WTC11 (cell line): ENCODE measurements at regions not wholly inside any gene's neighbourhood (a gene's known extent, or its start where the extent isn't known, plus 50 kb on each side); places are given as distances from the start of the nearest gene placed in this dataset.

ENCODE experiments used
- ATAC-seq: fragments of 200-7000 bp; cut with Tn5 transposase; 2 replicates; pipeline ENCODE4 v1.10.0; 2021; ENCODE audit warnings: mild to moderate bottlenecking, moderate library complexity
- CTCF ChIA-PET: fragments of 300-600 bp; sonication (Branson Sonifier 250); formaldehyde crosslinking; loops from one replicate; lab custom pipeline; 2021; ENCODE audit warnings: antibody characterized with exemption; lab: Charles Lee
- POLR2A ChIA-PET: fragments of 350-600 bp; sonication (Branson Sonifier 250); formaldehyde crosslinking; loops from one replicate; lab custom pipeline; 2021; ENCODE audit warnings: antibody characterized with exemption; lab: Charles Lee
- DNase-seq: peaks from one replicate; pipeline ENCODE4 v3.0.0; 2021; ENCODE audit warnings: low spot score
- H3K27ac Mint-ChIP-seq: 2 replicates; pipeline ENCODE4 v1.8.0; 2021; ENCODE audit warnings: mixed read lengths
- H3K27me3 Mint-ChIP-seq: 2 replicates; pipeline ENCODE4 v1.8.0; 2021; ENCODE audit warnings: low read depth, mild to moderate bottlenecking, moderate library complexity, mixed read lengths
- H3K36me3 Mint-ChIP-seq: 2 replicates; pipeline ENCODE4 v1.8.0; 2021; ENCODE audit warnings: mixed read lengths
- H3K4me1 Mint-ChIP-seq: 2 replicates; pipeline ENCODE4 v1.8.0; 2022; ENCODE audit warnings: mixed read lengths
- H3K4me3 Mint-ChIP-seq: 2 replicates; pipeline ENCODE4 v1.8.0; 2021; ENCODE audit warnings: mild to moderate bottlenecking, moderate library complexity, mixed read lengths
- H3K9me3 Mint-ChIP-seq: 2 replicates; pipeline ENCODE4 v1.8.0; 2021; ENCODE audit warnings: mixed read lengths
- CBFB ChIP-seq: sonication (generic); formaldehyde crosslinking; IDR thresholded peaks from 2 replicates; pipeline ENCODE4 v1.8.1; 2022; ENCODE audit warnings: mild to moderate bottlenecking, low read depth, missing genetic modification reagents
- CREB1 ChIP-seq: sonication (generic); formaldehyde crosslinking; IDR thresholded peaks from 2 replicates; pipeline ENCODE4 v1.8.0; 2023; ENCODE audit warnings: mild to moderate bottlenecking, missing genetic modification reagents
- CREM ChIP-seq: sonication (generic); formaldehyde crosslinking; IDR thresholded peaks from 2 replicates; pipeline ENCODE4 v1.8.1; 2022; ENCODE audit warnings: mild to moderate bottlenecking, missing genetic modification reagents, moderate library complexity
- EMX1 ChIP-seq: fragments of 250-450 bp; sonication (Bioruptor Pico); IDR thresholded peaks from 2 replicates; pipeline ENCODE4 v1.8.0; 2021; ENCODE audit warnings: mild to moderate bottlenecking
- MYBL2 ChIP-seq: sonication (generic); formaldehyde crosslinking; IDR thresholded peaks from 2 replicates; pipeline ENCODE4 v1.8.1; 2023; ENCODE audit warnings: mild to moderate bottlenecking, moderate library complexity, missing genetic modification reagents
- NFYB ChIP-seq: sonication (generic); formaldehyde crosslinking; conservative IDR thresholded peaks from 2 replicates; pipeline ENCODE4 v1.8.0; 2022; ENCODE audit warnings: low read depth, missing genetic modification reagents
- NR1H2 ChIP-seq: sonication (generic); formaldehyde crosslinking; IDR thresholded peaks from 2 replicates; pipeline ENCODE4 v1.9.0; 2021; ENCODE audit warnings: mild to moderate bottlenecking, moderate library complexity, missing genetic modification reagents
- NR3C1 ChIP-seq: sonication (generic); formaldehyde crosslinking; conservative IDR thresholded peaks from 2 replicates; pipeline ENCODE4 v1.8.1; 2023; ENCODE audit warnings: low read depth, mild to moderate bottlenecking, missing genetic modification reagents
- OVOL2 ChIP-seq: fragments of 250-450 bp; sonication (Bioruptor Pico); IDR thresholded peaks from 2 replicates; pipeline ENCODE4 v1.9.0; 2021; ENCODE audit warnings: mild to moderate bottlenecking, borderline replicate concordance
- SMAD3 ChIP-seq: sonication (generic); formaldehyde crosslinking; IDR thresholded peaks from 2 replicates; pipeline ENCODE4 v1.8.0; 2022; ENCODE audit warnings: missing genetic modification reagents, mild to moderate bottlenecking, borderline replicate concordance
- SP1 ChIP-seq: sonication (generic); formaldehyde crosslinking; conservative IDR thresholded peaks from 2 replicates; pipeline ENCODE4 v1.8.1; 2022; ENCODE audit warnings: missing genetic modification reagents
- ZNF416 ChIP-seq: fragments of 250-450 bp; sonication (Bioruptor Pico); IDR thresholded peaks from 2 replicates; pipeline ENCODE4 v1.9.0; 2021; ENCODE audit warnings: mild to moderate bottlenecking, inconsistent platforms
- TF ChIP-seq, protein P1 (sequence below): sonication (generic); formaldehyde crosslinking; IDR thresholded peaks from 2 replicates; pipeline ENCODE4 v1.8.0; 2023; ENCODE audit warnings: missing genetic modification reagents, mild to moderate bottlenecking, borderline replicate concordance
- TF ChIP-seq, protein P2 (sequence below): sonication (generic); formaldehyde crosslinking; IDR thresholded peaks from 2 replicates; pipeline ENCODE4 v1.8.1; 2023; ENCODE audit warnings: mild to moderate bottlenecking, missing genetic modification reagents, moderate library complexity
- TF ChIP-seq, protein P3 (sequence below): fragments of 250-450 bp; sonication (Bioruptor Pico); IDR thresholded peaks from 2 replicates; pipeline ENCODE4 v1.9.0; 2021; ENCODE audit warnings: mild to moderate bottlenecking, borderline replicate concordance
- TF ChIP-seq, protein P4 (sequence below): sonication (generic); formaldehyde crosslinking; IDR thresholded peaks from 2 replicates; pipeline ENCODE4 v1.8.1; 2022; ENCODE audit warnings: mild to moderate bottlenecking, missing genetic modification reagents, moderate library complexity, borderline replicate concordance
- TF ChIP-seq, protein P5 (sequence below): sonication (generic); formaldehyde crosslinking; IDR thresholded peaks from 2 replicates; pipeline ENCODE4 v1.8.1; 2023; ENCODE audit warnings: mild to moderate bottlenecking, moderate library complexity, missing genetic modification reagents

DNA sequence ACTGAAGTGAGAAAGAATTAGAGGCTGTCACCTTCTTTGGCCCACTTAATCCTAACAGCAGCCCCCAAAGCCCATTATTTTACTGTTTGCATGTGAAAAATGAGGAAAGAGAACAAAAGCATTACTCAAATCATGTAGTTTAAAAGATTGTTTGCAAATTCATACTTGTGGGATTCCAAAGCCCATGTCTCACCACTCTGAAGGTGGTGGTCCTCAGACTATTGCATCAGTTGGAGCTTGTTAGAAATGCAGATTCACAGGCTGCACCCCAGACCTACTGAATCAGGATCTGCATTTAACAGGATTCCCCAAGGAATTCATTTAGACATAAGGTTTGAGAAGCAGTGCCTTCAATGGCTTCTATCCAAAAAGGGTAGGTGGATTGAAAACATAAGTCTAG is 93.7 kb upstream of the PDE1C start (continued):
- TF ChIP-seq, protein P1, sequence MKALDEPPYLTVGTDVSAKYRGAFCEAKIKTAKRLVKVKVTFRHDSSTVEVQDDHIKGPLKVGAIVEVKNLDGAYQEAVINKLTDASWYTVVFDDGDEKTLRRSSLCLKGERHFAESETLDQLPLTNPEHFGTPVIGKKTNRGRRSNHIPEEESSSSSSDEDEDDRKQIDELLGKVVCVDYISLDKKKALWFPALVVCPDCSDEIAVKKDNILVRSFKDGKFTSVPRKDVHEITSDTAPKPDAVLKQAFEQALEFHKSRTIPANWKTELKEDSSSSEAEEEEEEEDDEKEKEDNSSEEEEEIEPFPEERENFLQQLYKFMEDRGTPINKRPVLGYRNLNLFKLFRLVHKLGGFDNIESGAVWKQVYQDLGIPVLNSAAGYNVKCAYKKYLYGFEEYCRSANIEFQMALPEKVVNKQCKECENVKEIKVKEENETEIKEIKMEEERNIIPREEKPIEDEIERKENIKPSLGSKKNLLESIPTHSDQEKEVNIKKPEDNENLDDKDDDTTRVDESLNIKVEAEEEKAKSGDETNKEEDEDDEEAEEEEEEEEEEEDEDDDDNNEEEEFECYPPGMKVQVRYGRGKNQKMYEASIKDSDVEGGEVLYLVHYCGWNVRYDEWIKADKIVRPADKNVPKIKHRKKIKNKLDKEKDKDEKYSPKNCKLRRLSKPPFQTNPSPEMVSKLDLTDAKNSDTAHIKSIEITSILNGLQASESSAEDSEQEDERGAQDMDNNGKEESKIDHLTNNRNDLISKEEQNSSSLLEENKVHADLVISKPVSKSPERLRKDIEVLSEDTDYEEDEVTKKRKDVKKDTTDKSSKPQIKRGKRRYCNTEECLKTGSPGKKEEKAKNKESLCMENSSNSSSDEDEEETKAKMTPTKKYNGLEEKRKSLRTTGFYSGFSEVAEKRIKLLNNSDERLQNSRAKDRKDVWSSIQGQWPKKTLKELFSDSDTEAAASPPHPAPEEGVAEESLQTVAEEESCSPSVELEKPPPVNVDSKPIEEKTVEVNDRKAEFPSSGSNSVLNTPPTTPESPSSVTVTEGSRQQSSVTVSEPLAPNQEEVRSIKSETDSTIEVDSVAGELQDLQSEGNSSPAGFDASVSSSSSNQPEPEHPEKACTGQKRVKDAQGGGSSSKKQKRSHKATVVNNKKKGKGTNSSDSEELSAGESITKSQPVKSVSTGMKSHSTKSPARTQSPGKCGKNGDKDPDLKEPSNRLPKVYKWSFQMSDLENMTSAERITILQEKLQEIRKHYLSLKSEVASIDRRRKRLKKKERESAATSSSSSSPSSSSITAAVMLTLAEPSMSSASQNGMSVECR: no peak
- no peak for TF ChIP-seq CREB1 (CRISPR knock-in tag)

DNA sequence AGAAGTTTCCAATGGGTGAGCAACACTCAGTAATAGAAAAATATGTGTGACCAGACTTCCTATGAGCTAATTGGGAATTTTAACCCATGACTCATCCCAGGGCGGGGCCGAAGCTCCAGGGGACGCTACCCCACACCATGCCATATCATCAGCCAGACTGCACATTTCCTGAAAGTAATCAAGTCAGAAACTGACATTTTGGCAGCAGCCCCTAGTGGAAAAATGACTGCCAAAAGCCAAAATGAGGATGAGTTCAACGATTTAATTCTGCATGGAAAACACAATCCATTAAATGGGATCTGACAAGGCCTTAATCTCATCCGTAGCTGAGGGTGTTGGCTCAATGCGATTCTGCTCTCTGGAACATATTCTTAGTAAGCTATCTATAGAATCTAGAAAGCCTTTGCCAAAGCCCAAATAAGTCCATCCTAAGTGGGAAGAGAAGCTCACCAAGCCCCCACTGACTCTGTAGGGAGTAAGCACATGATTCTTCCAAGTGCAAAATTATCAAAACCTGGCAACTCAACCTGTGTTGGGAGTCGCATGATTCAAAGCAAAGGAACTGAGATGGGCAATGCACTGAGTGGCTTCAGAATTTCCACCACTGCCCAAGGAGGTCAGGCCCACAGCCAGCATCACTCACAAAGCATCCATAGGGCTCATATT is 93.1 kb upstream of the PDE1C start:
- H3K27me3 Mint-ChIP-seq: peaks cover 21% of the 10 kb centered on the region
- no peak for DNase-seq
- peaks cover 3% of the 10 kb centered on the region; the same call in 1 of the 2 replicates for H3K4me1 Mint-ChIP-seq
- ChIA-PET POLR2A (no interaction called here), CTCF (interaction anchor here (0.6 to 2.6 kb wide), 3 partner anchors 20 to 1820 kb away, joined by 3 to 19 read pairs (median 4); no protein-coding TSS in a partner anchor)
- no peaks in the 10 kb centered on the region for H3K9me3 Mint-ChIP-seq
- H3K4me3 Mint-ChIP-seq: no peak overlapping the region
- TF ChIP-seq, protein P2, sequence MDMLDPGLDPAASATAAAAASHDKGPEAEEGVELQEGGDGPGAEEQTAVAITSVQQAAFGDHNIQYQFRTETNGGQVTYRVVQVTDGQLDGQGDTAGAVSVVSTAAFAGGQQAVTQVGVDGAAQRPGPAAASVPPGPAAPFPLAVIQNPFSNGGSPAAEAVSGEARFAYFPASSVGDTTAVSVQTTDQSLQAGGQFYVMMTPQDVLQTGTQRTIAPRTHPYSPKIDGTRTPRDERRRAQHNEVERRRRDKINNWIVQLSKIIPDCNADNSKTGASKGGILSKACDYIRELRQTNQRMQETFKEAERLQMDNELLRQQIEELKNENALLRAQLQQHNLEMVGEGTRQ (CRISPR knock-in tag): no peak
- ATAC-seq: no peak
- no peaks in the 10 kb centered on the region for H3K36me3 Mint-ChIP-seq
- H3K27ac Mint-ChIP-seq: no peak overlapping the region

DNA sequence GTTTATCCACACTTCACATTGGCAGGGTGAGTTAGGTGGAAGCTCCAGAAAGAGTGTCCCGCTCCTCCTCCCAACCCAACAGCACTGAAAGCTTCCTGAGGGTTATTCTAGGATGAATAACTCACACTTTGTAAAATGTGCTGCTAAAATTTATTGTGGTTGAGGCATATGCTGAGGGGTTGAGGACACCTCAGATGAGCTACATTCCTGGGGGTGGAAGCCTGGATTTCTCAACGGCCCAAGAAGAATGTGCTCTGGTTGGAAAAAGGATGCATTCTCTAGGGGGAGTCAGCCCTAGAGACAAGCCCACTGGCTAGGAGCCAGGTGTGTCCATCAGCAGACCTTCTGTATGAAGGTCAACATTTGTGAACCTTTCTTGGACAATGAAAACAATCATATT is 91.5 kb upstream of the PDE1C start:
- ChIA-PET POLR2A (no interaction called here), CTCF (interaction anchor here (1.2 to 1.3 kb wide), 2 partner anchors 18 to 418 kb away, joined by 3 to 4 read pairs; no protein-coding TSS in a partner anchor)
- Mint-ChIP-seq H3K4me1 (peaks cover 3% of the 10 kb centered on the region; the same call in 1 of the 2 replicates), H3K36me3 (no peaks in the 10 kb centered on the region), H3K4me3 (no peak overlapping the region), H3K27ac (no peak overlapping the region), H3K27me3 (peaks cover 28% of the 10 kb centered on the region), H3K9me3 (no peaks in the 10 kb centered on the region)
- no peak for DNase-seq
- TF ChIP-seq NR1H2 (CRISPR knock-in tag) (no peak), SP1 (CRISPR knock-in tag) (no peak), NR3C1 (CRISPR knock-in tag) (no peak), CBFB (CRISPR knock-in tag) (no peak), SMAD3 (CRISPR knock-in tag) (no peak), CREM (CRISPR knock-in tag) (no peak), EMX1 (no peak), MYBL2 (CRISPR knock-in tag) (no peak), NFYB (CRISPR knock-in tag) (no peak), ZNF416 (no peak), OVOL2 (CRISPR knock-in tag) (no peak)
- TF ChIP-seq, protein P3, sequence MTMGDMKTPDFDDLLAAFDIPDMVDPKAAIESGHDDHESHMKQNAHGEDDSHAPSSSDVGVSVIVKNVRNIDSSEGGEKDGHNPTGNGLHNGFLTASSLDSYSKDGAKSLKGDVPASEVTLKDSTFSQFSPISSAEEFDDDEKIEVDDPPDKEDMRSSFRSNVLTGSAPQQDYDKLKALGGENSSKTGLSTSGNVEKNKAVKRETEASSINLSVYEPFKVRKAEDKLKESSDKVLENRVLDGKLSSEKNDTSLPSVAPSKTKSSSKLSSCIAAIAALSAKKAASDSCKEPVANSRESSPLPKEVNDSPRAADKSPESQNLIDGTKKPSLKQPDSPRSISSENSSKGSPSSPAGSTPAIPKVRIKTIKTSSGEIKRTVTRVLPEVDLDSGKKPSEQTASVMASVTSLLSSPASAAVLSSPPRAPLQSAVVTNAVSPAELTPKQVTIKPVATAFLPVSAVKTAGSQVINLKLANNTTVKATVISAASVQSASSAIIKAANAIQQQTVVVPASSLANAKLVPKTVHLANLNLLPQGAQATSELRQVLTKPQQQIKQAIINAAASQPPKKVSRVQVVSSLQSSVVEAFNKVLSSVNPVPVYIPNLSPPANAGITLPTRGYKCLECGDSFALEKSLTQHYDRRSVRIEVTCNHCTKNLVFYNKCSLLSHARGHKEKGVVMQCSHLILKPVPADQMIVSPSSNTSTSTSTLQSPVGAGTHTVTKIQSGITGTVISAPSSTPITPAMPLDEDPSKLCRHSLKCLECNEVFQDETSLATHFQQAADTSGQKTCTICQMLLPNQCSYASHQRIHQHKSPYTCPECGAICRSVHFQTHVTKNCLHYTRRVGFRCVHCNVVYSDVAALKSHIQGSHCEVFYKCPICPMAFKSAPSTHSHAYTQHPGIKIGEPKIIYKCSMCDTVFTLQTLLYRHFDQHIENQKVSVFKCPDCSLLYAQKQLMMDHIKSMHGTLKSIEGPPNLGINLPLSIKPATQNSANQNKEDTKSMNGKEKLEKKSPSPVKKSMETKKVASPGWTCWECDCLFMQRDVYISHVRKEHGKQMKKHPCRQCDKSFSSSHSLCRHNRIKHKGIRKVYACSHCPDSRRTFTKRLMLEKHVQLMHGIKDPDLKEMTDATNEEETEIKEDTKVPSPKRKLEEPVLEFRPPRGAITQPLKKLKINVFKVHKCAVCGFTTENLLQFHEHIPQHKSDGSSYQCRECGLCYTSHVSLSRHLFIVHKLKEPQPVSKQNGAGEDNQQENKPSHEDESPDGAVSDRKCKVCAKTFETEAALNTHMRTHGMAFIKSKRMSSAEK (CRISPR knock-in tag): no peak
- TF ChIP-seq, protein P4, sequence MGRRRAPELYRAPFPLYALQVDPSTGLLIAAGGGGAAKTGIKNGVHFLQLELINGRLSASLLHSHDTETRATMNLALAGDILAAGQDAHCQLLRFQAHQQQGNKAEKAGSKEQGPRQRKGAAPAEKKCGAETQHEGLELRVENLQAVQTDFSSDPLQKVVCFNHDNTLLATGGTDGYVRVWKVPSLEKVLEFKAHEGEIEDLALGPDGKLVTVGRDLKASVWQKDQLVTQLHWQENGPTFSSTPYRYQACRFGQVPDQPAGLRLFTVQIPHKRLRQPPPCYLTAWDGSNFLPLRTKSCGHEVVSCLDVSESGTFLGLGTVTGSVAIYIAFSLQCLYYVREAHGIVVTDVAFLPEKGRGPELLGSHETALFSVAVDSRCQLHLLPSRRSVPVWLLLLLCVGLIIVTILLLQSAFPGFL: no peak
- TF ChIP-seq, protein P5, sequence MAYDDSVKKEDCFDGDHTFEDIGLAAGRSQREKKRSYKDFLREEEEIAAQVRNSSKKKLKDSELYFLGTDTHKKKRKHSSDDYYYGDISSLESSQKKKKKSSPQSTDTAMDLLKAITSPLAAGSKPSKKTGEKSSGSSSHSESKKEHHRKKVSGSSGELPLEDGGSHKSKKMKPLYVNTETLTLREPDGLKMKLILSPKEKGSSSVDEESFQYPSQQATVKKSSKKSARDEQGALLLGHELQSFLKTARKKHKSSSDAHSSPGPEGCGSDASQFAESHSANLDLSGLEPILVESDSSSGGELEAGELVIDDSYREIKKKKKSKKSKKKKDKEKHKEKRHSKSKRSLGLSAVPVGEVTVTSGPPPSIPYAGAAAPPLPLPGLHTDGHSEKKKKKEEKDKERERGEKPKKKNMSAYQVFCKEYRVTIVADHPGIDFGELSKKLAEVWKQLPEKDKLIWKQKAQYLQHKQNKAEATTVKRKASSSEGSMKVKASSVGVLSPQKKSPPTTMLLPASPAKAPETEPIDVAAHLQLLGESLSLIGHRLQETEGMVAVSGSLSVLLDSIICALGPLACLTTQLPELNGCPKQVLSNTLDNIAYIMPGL: no peak
- no peak for ATAC-seq
